Endothelial cell of umbilical vein (primary cell): ENCODE measurements at regions not wholly inside any gene's neighbourhood (a gene's known extent, or its start where the extent isn't known, plus 50 kb on each side); places are given as distances from the start of the nearest gene placed in this dataset.

Experiments used
- BruUV-seq: library from RNA; stranded (reverse); fragments of 400-500 nt; replicated peaks from 2 replicates; lab custom pipeline; 2021; lab: Mats Ljungman, UMichigan
- CTCF ChIA-PET: fragments of 300-600, 350-600 bp; sonication (Branson Sonifier 250); formaldehyde crosslinking; loops from one replicate; lab custom pipeline; 2021; ENCODE audit warnings: antibody characterized with exemption, inconsistent platforms; lab: Charles Lee
- POLR2A ChIA-PET: fragments of 300-600, 350-600 bp; sonication (Branson Sonifier 250); formaldehyde crosslinking; loops from one replicate; lab custom pipeline; 2021; ENCODE audit warnings: antibody characterized with exemption, inconsistent platforms; lab: Charles Lee
- DNase-seq: peaks from one replicate; pipeline ENCODE4 v3.0.0-alpha.2; 2011; ENCODE audit warnings: low read depth, low spot score
- FAIRE-seq: peaks from 2 replicates; lab custom pipeline; 2011; peaks lifted over from hg19 to GRCh38; lab: Jason Lieb, UNC
- H2AFZ ChIP-seq: 2 replicates; pipeline ENCODE4 v1.6.0; 2012; ENCODE audit warnings: low read depth, low read length, control low read depth, inconsistent platforms
- H3K27ac ChIP-seq: 2 replicates; pipeline ENCODE4 v1.5.1; 2011; ENCODE audit warnings: low read depth, mild to moderate bottlenecking, control low read depth, low read length, moderate library complexity; ENCODE audit not compliant: insufficient read depth
- H3K27me3 ChIP-seq, 2 experiments: 2 replicates each; pipeline versions ENCODE4 v1.6.0 to v1.6.1; 2011; ENCODE audit warnings: low read length in 2 of 2, mixed read lengths in 1 of 2; ENCODE audit not compliant: control insufficient read depth in 2 of 2, insufficient read depth in 2 of 2
- H3K36me3 ChIP-seq, 2 experiments: 2 replicates in 1 of 2; 3 replicates in 1 of 2; pipeline ENCODE4 v1.5.1; 2011; ENCODE audit warnings: low read length in 2 of 2, mild to moderate bottlenecking in 1 of 2, moderate library complexity in 1 of 2; ENCODE audit not compliant: control insufficient read depth in 2 of 2, insufficient read depth in 2 of 2; ENCODE audit errors: extremely low read depth in 1 of 2
- H3K4me1 ChIP-seq: 3 replicates; pipeline ENCODE4 v1.5.1; 2011; ENCODE audit warnings: mild to moderate bottlenecking, low read length; ENCODE audit not compliant: control insufficient read depth, insufficient read depth; ENCODE audit errors: extremely low read depth
- H3K4me2 ChIP-seq: 2 replicates; pipeline ENCODE4 v1.6.1; 2011; ENCODE audit warnings: low read length, control low read depth, mixed read lengths; ENCODE audit not compliant: insufficient read depth
- H3K4me3 ChIP-seq, 3 experiments: fragments of 200-600 bp in 1 of 3; sonication (generic), shearing (Covaris generic) in 1 of 3; replicated peaks in 1 of 3; 2 replicates each; pipeline ENCODE4 v1.5.1; 2011 to 2016; ENCODE audit warnings: control low read depth in 3 of 3, low read length in 3 of 3, mild to moderate bottlenecking in 2 of 3, inconsistent platforms in 1 of 3, low read depth in 1 of 3, moderate library complexity in 1 of 3; ENCODE audit not compliant: insufficient read depth in 1 of 3
- H3K79me2 ChIP-seq: 2 replicates; pipeline ENCODE4 v1.6.0; 2012; ENCODE audit warnings: low read length, inconsistent platforms; ENCODE audit not compliant: control insufficient read depth, insufficient read depth
- H3K9ac ChIP-seq: replicated peaks from 2 replicates; pipeline ENCODE3; 2011; ENCODE audit warnings: low read length, control low read depth; ENCODE audit not compliant: insufficient read depth; ENCODE audit errors: extremely low read depth
- H3K9me1 ChIP-seq: replicated peaks from 3 replicates; pipeline ENCODE4 v1.6.0; 2011; ENCODE audit warnings: mild to moderate bottlenecking, low read length; ENCODE audit not compliant: control insufficient read depth, insufficient read depth; ENCODE audit errors: extremely low read depth
- H3K9me3 ChIP-seq: replicated peaks from 2 replicates; pipeline ENCODE4 v1.5.1; 2012; ENCODE audit warnings: low read length, inconsistent platforms; ENCODE audit not compliant: control insufficient read depth, insufficient read depth
- H4K20me1 ChIP-seq: replicated peaks from 2 replicates; pipeline ENCODE3; 2011; ENCODE audit warnings: mild to moderate bottlenecking, low read length; ENCODE audit not compliant: control insufficient read depth, insufficient read depth; ENCODE audit errors: extremely low read depth
- EZH2 ChIP-seq: IDR thresholded peaks from 2 replicates; pipeline ENCODE4 v1.6.1; 2012; ENCODE audit warnings: borderline replicate concordance, low read depth, mild to moderate bottlenecking, moderate library complexity, low read length, inconsistent platforms; ENCODE audit not compliant: severe bottlenecking
- FOS ChIP-seq: IDR thresholded peaks from 2 replicates; pipeline ENCODE4 v1.6.1; 2011; ENCODE audit warnings: mild to moderate bottlenecking, low read length, moderate library complexity, borderline replicate concordance; ENCODE audit not compliant: insufficient read depth
- GATA2 ChIP-seq: IDR thresholded peaks from 2 replicates; pipeline ENCODE4 v1.7.0; 2011; ENCODE audit warnings: low read depth, mild to moderate bottlenecking, moderate library complexity, mixed read lengths, low read length; ENCODE audit not compliant: insufficient read length, insufficient read depth
- JUN ChIP-seq: IDR thresholded peaks from 2 replicates; pipeline ENCODE4 v1.6.1; 2011; ENCODE audit warnings: borderline replicate concordance, low read depth; ENCODE audit not compliant: insufficient read length, insufficient read depth
- MYC ChIP-seq: IDR thresholded peaks from one replicate; pipeline ENCODE4 v1.6.1; 2011; ENCODE audit warnings: mild to moderate bottlenecking, low read depth, low read length
- POLR2A ChIP-seq: IDR thresholded peaks from 2 replicates; pipeline ENCODE4 v1.6.1; 2012; ENCODE audit warnings: low read depth, mild to moderate bottlenecking, control low read depth, low read length
- POLR2AphosphoS5 ChIP-seq: IDR thresholded peaks from 2 replicates; pipeline ENCODE4 v1.6.1; 2012; ENCODE audit warnings: low read depth, mild to moderate bottlenecking, control low read depth, low read length, moderate library complexity; ENCODE audit not compliant: insufficient read depth
- dilution Hi-C: fragments of 300-500 bp; cut with MboI; formaldehyde crosslinking; loops from one replicate; pipeline ENCODE4 v1.15.0; 2019; ENCODE audit warnings: low sequenced_read_pairs; ENCODE audit not compliant: extremely low pct_ligation_motif_present
- intact Hi-C: fragments of 100-400 bp; cut with micrococcal nuclease; formaldehyde crosslinking; loops from one replicate; pipeline ENCODE4 v1.10.0; 2022
- TF ChIP-seq, protein P1 (sequence below), 2 donors: IDR thresholded peaks; 1 replicate in 1 of 2; 2 replicates in 1 of 2; pipeline ENCODE4 v1.5.1; 2011; ENCODE audit warnings: low read length in 2 of 2, mild to moderate bottlenecking in 2 of 2, moderate library complexity in 2 of 2, control low read depth in 1 of 2, inconsistent platforms in 1 of 2, low read depth in 1 of 2; ENCODE audit not compliant: insufficient read depth in 1 of 2; ENCODE audit errors: extremely low read depth in 1 of 2
- TF ChIP-seq, protein P2 (sequence below): IDR thresholded peaks from 2 replicates; pipeline ENCODE4 v1.6.1; 2011; ENCODE audit not compliant: insufficient read depth, insufficient read length

DNA sequence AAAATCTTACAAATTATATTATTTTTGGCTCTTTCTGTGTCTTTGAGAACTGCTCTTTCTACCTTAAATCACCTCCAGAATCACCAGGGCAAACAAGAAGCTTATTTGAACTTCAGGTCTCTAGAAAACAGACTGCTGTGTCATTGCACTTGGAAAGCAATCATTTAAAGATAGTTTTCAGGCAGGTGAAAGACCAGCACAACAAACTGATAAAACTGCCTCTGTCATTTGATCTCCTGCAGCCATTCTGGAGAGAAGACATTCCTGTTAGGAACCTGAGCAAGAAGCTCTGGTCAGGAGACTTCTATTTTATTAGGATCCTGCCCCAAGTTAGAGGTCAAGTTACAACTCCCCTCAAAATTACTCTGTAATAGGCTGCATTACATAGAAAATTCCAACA is 50.7 kb upstream of the AP4E1 start:
- Histone ChIP-seq H3K9ac (no peak overlapping the region), H3K27me3 (peaks cover 14 to 17% of the 10 kb centered on the region in 2 experiments), H3K9me1 (no peaks in the 10 kb centered on the region), H3K79me2 (no peaks in the 10 kb centered on the region), H3K4me1 (no peaks in the 10 kb centered on the region), H3K4me3 (no peak overlapping the region), H4K20me1 (no peaks in the 10 kb centered on the region), H3K27ac (no peak overlapping the region), H3K9me3 (no peaks in the 10 kb centered on the region), H3K4me2 (no peak overlapping the region), H3K36me3 (no peaks in the 10 kb centered on the region), H2AFZ (no peak overlapping the region)
- TF ChIP-seq, protein P1, sequence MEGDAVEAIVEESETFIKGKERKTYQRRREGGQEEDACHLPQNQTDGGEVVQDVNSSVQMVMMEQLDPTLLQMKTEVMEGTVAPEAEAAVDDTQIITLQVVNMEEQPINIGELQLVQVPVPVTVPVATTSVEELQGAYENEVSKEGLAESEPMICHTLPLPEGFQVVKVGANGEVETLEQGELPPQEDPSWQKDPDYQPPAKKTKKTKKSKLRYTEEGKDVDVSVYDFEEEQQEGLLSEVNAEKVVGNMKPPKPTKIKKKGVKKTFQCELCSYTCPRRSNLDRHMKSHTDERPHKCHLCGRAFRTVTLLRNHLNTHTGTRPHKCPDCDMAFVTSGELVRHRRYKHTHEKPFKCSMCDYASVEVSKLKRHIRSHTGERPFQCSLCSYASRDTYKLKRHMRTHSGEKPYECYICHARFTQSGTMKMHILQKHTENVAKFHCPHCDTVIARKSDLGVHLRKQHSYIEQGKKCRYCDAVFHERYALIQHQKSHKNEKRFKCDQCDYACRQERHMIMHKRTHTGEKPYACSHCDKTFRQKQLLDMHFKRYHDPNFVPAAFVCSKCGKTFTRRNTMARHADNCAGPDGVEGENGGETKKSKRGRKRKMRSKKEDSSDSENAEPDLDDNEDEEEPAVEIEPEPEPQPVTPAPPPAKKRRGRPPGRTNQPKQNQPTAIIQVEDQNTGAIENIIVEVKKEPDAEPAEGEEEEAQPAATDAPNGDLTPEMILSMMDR (IDR thresholded peaks at IDR 0.05; ENCODE audit: extremely low read depth in 1 of 2, insufficient read depth in 1 of 2, low read depth in 1 of 2, low read length in 2 of 2), result no peak
- TF ChIP-seq GATA2, result no peak
- no peak for TF ChIP-seq POLR2A
- no peak for TF ChIP-seq EZH2
- TF ChIP-seq, protein P2, sequence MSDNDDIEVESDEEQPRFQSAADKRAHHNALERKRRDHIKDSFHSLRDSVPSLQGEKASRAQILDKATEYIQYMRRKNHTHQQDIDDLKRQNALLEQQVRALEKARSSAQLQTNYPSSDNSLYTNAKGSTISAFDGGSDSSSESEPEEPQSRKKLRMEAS, result no peak
- TF ChIP-seq MYC, result no peak
- no peak for TF ChIP-seq JUN
- TF ChIP-seq FOS, result no peak
- TF ChIP-seq POLR2AphosphoS5, result no peak
- FAIRE-seq (no peak), DNase-seq (no peak)
- no TSS peak for BruUV-seq
- intact Hi-C loops, result no loop called here
- dilution Hi-C loops, result no loop called here
- POLR2A ChIA-PET, result no interaction called here
- CTCF ChIA-PET, result interaction anchor here (0.6 to 1.4 kb wide), 4 partner anchors 17 to 55 kb away, joined by 3 to 5 read pairs (median 4); no protein-coding TSS in a partner anchor
